ENCODE measurements at regions not wholly inside any gene's neighbourhood (a gene's known extent, or its start where the extent isn't known, plus 50 kb on each side); places are given as distances from the start of the nearest gene placed in this dataset.

DNA sequence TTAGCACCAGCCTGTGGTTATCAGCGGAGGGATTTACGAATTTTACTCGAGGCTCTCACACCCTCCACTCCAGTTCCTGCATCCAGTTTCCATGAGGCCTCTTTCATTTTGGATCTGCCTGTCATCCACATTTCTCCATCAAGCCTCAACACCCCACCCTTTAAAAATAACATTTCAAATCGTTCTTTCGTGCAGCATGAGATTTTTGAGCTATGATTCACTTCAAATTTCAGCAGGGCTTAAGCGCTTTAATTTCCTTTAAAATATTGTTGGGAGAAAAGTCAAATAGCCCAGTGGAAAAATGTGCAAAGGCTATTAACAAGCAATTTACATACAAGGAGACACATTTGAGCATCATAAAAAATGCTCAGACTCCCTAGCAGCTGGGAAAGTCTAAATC lies 103.2 kb downstream of the MSX2 start:
- TF ChIP-seq, protein P1, sequence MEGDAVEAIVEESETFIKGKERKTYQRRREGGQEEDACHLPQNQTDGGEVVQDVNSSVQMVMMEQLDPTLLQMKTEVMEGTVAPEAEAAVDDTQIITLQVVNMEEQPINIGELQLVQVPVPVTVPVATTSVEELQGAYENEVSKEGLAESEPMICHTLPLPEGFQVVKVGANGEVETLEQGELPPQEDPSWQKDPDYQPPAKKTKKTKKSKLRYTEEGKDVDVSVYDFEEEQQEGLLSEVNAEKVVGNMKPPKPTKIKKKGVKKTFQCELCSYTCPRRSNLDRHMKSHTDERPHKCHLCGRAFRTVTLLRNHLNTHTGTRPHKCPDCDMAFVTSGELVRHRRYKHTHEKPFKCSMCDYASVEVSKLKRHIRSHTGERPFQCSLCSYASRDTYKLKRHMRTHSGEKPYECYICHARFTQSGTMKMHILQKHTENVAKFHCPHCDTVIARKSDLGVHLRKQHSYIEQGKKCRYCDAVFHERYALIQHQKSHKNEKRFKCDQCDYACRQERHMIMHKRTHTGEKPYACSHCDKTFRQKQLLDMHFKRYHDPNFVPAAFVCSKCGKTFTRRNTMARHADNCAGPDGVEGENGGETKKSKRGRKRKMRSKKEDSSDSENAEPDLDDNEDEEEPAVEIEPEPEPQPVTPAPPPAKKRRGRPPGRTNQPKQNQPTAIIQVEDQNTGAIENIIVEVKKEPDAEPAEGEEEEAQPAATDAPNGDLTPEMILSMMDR (IDR thresholded peaks at IDR 0.05): no peak
- TF ChIP-seq POLR2A (IDR thresholded peaks at IDR 0.05; ENCODE audit: low read length): no peak
- TF ChIP-seq CHD2 (IDR thresholded peaks at IDR 0.05; ENCODE audit: low read length, partially characterized antibody): no peak
- TF ChIP-seq, protein P2, sequence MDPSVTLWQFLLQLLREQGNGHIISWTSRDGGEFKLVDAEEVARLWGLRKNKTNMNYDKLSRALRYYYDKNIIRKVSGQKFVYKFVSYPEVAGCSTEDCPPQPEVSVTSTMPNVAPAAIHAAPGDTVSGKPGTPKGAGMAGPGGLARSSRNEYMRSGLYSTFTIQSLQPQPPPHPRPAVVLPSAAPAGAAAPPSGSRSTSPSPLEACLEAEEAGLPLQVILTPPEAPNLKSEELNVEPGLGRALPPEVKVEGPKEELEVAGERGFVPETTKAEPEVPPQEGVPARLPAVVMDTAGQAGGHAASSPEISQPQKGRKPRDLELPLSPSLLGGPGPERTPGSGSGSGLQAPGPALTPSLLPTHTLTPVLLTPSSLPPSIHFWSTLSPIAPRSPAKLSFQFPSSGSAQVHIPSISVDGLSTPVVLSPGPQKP (IDR thresholded peaks at IDR 0.05; ENCODE audit: low read depth, low read length): no peak
- TF ChIP-seq CBX2 (IDR thresholded peaks at IDR 0.05; ENCODE audit: borderline replicate concordance, low read depth): no peak
- TF ChIP-seq, protein P3, sequence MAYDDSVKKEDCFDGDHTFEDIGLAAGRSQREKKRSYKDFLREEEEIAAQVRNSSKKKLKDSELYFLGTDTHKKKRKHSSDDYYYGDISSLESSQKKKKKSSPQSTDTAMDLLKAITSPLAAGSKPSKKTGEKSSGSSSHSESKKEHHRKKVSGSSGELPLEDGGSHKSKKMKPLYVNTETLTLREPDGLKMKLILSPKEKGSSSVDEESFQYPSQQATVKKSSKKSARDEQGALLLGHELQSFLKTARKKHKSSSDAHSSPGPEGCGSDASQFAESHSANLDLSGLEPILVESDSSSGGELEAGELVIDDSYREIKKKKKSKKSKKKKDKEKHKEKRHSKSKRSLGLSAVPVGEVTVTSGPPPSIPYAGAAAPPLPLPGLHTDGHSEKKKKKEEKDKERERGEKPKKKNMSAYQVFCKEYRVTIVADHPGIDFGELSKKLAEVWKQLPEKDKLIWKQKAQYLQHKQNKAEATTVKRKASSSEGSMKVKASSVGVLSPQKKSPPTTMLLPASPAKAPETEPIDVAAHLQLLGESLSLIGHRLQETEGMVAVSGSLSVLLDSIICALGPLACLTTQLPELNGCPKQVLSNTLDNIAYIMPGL (CRISPR knock-in tag; IDR thresholded peaks at IDR 0.05; ENCODE audit: borderline replicate concordance): no peak
- TF ChIP-seq RNF2 (IDR thresholded peaks at IDR 0.05; ENCODE audit: borderline replicate concordance, low read depth): no peak
- no peak for TF ChIP-seq HDAC2 (IDR thresholded peaks at IDR 0.05)
- no peak for TF ChIP-seq RARB (CRISPR knock-in tag; IDR thresholded peaks at IDR 0.05)
- no peak for TF ChIP-seq RFX5 (IDR thresholded peaks at IDR 0.05)

All from A549 (cell line).